T1000 (cell line): ENCODE measurements at regions not wholly inside any gene's neighbourhood (a gene's known extent, or its start where the extent isn't known, plus 50 kb on each side); places are given as distances from the start of the nearest gene placed in this dataset.
A peak's percentile ranks its signal among the peaks of the same experiment; 100 is the strongest.
"Not testable (repeated sequence)": the region's sequence is repeated elsewhere in the genome, so short reads cannot be mapped to it uniquely, and the experiment has no call there.

ENCODE experiments used
- DNase-seq: peaks from one replicate; lab custom pipeline; 2025; ENCODE audit warnings: mixed read lengths; lab: John Stamatoyannopoulos, UW

- DNase-seq, result no peak
These were observed 51.2 kb upstream of the THRB start for GRCh38 chr3:24545887-24546286.

- DNase-seq, result no peak
These were observed 53.6 kb upstream of the THRB start for GRCh38 chr3:24548278-24548677.

- DNase-seq, result no peak
These were observed 55.9 kb upstream of the THRB start for GRCh38 chr3:24550588-24550987.

- no peak for DNase-seq
These were observed 57.0 kb upstream of the THRB start for GRCh38 chr3:24551626-24552025.

GRCh38 chr3:24562895-24563294 lies 68.2 kb upstream of the THRB start:
- DNase-seq, result no peak

GRCh38 chr3:24565053-24565452 lies 70.4 kb upstream of the THRB start:
- no peak for DNase-seq

- no peak for DNase-seq
These were observed 71.0 kb upstream of the THRB start for GRCh38 chr3:24565656-24566055.

GRCh38 chr3:24566927-24567326 lies 72.3 kb upstream of the THRB start:
- DNase-seq, result no peak

GRCh38 chr3:24572409-24572808 lies 77.8 kb upstream of the THRB start:
- not testable (repeated sequence) for DNase-seq

- DNase-seq, result no peak
These were observed 78.9 kb upstream of the THRB start for GRCh38 chr3:24573576-24573975.

GRCh38 chr3:24578324-24578723 lies 83.7 kb upstream of the THRB start:
- no peak for DNase-seq

- no peak for DNase-seq
These were observed 84.3 kb upstream of the THRB start for GRCh38 chr3:24578951-24579421.

- DNase-seq, result no peak
These were observed 88.1 kb upstream of the THRB start for GRCh38 chr3:24582431-24583403.

GRCh38 chr3:24586920-24587319 lies 92.3 kb upstream of the THRB start:
- no peak for DNase-seq

GRCh38 chr3:24588629-24589512 lies 94.2 kb upstream of the THRB start:
- DNase-seq, result no peak

GRCh38 chr3:24589513-24589851 lies 94.8 kb upstream of the THRB start:
- DNase-seq, result no peak

GRCh38 chr3:24589931-24590880 lies 95.6 kb upstream of the THRB start:
- no peak for DNase-seq

GRCh38 chr3:24591191-24591590 lies 96.5 kb upstream of the THRB start:
- DNase-seq, result no peak

- DNase-seq, result peak; percentile 44
These were observed 97.3 kb upstream of the THRB start for GRCh38 chr3:24591661-24592555.

GRCh38 chr3:24594161-24594560 lies 99.5 kb upstream of the THRB start:
- no peak for DNase-seq

GRCh38 chr3:24595796-24596195 lies 101.1 kb upstream of the THRB start:
- DNase-seq, result no peak
